ENCODE measurements at regions not wholly inside any gene's neighbourhood (a gene's known extent, or its start where the extent isn't known, plus 50 kb on each side); places are given as distances from the start of the nearest gene placed in this dataset.

- Histone ChIP-seq H3K4me3 (ENCODE audit: low read length in 3 of 3) (no peak overlapping the region), H3K27ac (ENCODE audit: low read depth, low read length) (no peak overlapping the region), H3K27me3 (ENCODE audit: control insufficient read depth in 3 of 3, insufficient read depth in 3 of 3, low read length in 3 of 3) (no peaks in the 10 kb centered on the region), H3K4me1 (ENCODE audit: control insufficient read depth in 3 of 3, insufficient read depth in 3 of 3, low read length in 3 of 3) (no peaks in the 10 kb centered on the region), H3K36me3 (ENCODE audit: control insufficient read depth in 3 of 3, insufficient read depth in 3 of 3, low read length in 3 of 3) (no peaks in the 10 kb centered on the region), H3K9me3 (ENCODE audit: control insufficient read depth in 3 of 3, low read length in 3 of 3) (no peaks in the 10 kb centered on the region), H3K9ac (ENCODE audit: low read depth in 1 of 3, low read length in 3 of 3) (no peak overlapping the region)
Measured at GRCh38 chr2:147398996-147399395, 445.8 kb upstream of the ACVR2A start.

DNA sequence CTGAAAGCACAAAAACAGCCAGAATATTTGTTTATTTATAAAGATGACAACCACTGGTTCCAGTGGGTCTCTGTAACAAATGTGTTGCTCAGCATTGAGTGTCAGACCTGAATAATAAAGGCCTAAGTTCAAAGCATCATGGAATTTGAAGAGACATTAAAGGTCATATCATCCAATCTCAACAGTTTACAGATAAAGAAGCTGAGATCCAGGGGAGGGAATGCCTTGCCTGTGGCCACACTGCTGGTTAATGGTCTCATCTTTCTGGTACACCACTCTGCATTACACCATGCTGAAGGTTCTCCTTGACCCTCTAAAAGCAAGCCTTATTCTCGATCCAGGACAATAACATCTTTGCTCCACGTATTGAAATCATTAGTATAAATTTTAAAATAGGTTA, 446.5 kb upstream of the ACVR2A start:
- no peak overlapping the region for H3K27ac ChIP-seq (ENCODE audit: low read depth, low read length)
- no peak overlapping the region for H3K9ac ChIP-seq (ENCODE audit: low read depth in 1 of 3, low read length in 3 of 3)
- no peaks in the 10 kb centered on the region for H3K9me3 ChIP-seq (ENCODE audit: control insufficient read depth in 3 of 3, low read length in 3 of 3)
- H3K4me3 ChIP-seq (ENCODE audit: low read length in 3 of 3) = no peak overlapping the region
- no peaks in the 10 kb centered on the region for H3K36me3 ChIP-seq (ENCODE audit: control insufficient read depth in 3 of 3, insufficient read depth in 3 of 3, low read length in 3 of 3)
- H3K27me3 ChIP-seq (ENCODE audit: control insufficient read depth in 3 of 3, insufficient read depth in 3 of 3, low read length in 3 of 3) = no peaks in the 10 kb centered on the region
- H3K4me1 ChIP-seq (ENCODE audit: control insufficient read depth in 3 of 3, insufficient read depth in 3 of 3, low read length in 3 of 3) = no peaks in the 10 kb centered on the region

GRCh38 chr2:147396890-147397289, 447.9 kb upstream of the ACVR2A start:
- no peaks in the 10 kb centered on the region for H3K4me1 ChIP-seq (ENCODE audit: control insufficient read depth in 3 of 3, insufficient read depth in 3 of 3, low read length in 3 of 3)
- H3K27ac ChIP-seq (ENCODE audit: low read depth, low read length) = no peak overlapping the region
- H3K4me3 ChIP-seq (ENCODE audit: low read length in 3 of 3) = no peak overlapping the region
- H3K9ac ChIP-seq (ENCODE audit: low read depth in 1 of 3, low read length in 3 of 3) = no peak overlapping the region
- no peaks in the 10 kb centered on the region for H3K9me3 ChIP-seq (ENCODE audit: control insufficient read depth in 3 of 3, low read length in 3 of 3)
- no peaks in the 10 kb centered on the region for H3K27me3 ChIP-seq (ENCODE audit: control insufficient read depth in 3 of 3, insufficient read depth in 3 of 3, low read length in 3 of 3)
- H3K36me3 ChIP-seq (ENCODE audit: control insufficient read depth in 3 of 3, insufficient read depth in 3 of 3, low read length in 3 of 3) = no peaks in the 10 kb centered on the region

DNA sequence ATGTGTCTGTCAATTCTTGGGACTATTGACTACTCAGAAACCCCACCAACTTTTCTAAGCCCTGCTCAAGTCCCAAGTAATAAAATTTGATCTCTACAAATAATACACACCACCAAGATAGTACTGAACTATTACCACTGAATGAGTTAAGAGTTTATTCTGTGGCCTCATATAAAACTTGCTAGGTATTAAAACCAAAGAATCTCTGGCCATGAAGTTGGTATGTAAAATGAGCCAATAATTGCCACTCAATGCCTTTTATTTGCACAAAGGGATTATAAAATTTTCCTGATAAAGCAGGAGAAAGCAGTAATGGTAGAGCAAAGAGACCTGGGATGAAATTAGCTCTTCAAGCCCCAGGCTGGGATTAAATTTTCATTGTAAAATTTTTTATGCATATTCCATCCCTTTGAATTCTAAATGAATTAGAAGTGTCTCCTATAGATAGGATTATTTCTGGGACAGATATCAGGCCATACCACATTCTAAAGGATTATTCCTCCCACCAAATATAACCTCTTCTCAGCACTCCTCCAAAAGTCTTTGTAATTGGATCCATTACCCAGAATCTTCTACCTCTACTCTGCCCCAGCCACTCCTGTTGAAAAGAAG, 450.5 kb upstream of the ACVR2A start:
- H3K4me1 ChIP-seq (ENCODE audit: control insufficient read depth in 3 of 3, insufficient read depth in 3 of 3, low read length in 3 of 3) = no peaks in the 10 kb centered on the region
- H3K27me3 ChIP-seq (ENCODE audit: control insufficient read depth in 3 of 3, insufficient read depth in 3 of 3, low read length in 3 of 3) = no peaks in the 10 kb centered on the region
- no peak overlapping the region for H3K27ac ChIP-seq (ENCODE audit: low read depth, low read length)
- H3K4me3 ChIP-seq (ENCODE audit: low read length in 3 of 3) = no peak overlapping the region
- H3K9me3 ChIP-seq (ENCODE audit: control insufficient read depth in 3 of 3, low read length in 3 of 3) = no peaks in the 10 kb centered on the region
- no peaks in the 10 kb centered on the region for H3K36me3 ChIP-seq (ENCODE audit: control insufficient read depth in 3 of 3, insufficient read depth in 3 of 3, low read length in 3 of 3)
- H3K9ac ChIP-seq (ENCODE audit: low read depth in 1 of 3, low read length in 3 of 3) = no peak overlapping the region

DNA sequence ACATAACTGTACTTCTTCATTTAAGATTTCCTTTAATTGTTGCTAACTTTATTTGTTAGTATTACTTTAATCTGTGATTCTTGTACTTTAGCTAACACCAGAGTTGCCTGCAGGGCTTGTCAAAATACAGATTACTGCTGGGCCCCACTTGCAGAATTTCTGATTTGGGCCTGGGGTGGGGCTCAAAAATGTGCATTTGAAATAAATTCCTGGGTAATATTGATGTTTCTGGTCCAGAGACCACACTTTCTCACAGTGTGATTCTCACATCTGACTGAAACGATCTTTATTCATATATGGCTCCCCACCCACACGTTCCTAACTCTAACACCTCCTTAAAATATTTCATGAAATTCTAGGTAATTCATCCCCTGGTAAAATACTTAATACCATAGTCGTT, 452.6 kb upstream of the ACVR2A start:
- Histone ChIP-seq H3K9me3 (ENCODE audit: control insufficient read depth in 3 of 3, low read length in 3 of 3) (no peaks in the 10 kb centered on the region), H3K27me3 (ENCODE audit: control insufficient read depth in 3 of 3, insufficient read depth in 3 of 3, low read length in 3 of 3) (no peaks in the 10 kb centered on the region), H3K27ac (ENCODE audit: low read depth, low read length) (no peak overlapping the region), H3K36me3 (ENCODE audit: control insufficient read depth in 3 of 3, insufficient read depth in 3 of 3, low read length in 3 of 3) (no peaks in the 10 kb centered on the region), H3K4me1 (ENCODE audit: control insufficient read depth in 3 of 3, insufficient read depth in 3 of 3, low read length in 3 of 3) (no peaks in the 10 kb centered on the region), H3K9ac (ENCODE audit: low read depth in 1 of 3, low read length in 3 of 3) (no peak overlapping the region), H3K4me3 (ENCODE audit: low read length in 3 of 3) (no peak overlapping the region)

- Histone ChIP-seq H3K9ac (ENCODE audit: low read depth in 1 of 3, low read length in 3 of 3) (no peak overlapping the region), H3K36me3 (ENCODE audit: control insufficient read depth in 3 of 3, insufficient read depth in 3 of 3, low read length in 3 of 3) (no peaks in the 10 kb centered on the region), H3K27ac (ENCODE audit: low read depth, low read length) (no peak overlapping the region), H3K27me3 (ENCODE audit: control insufficient read depth in 3 of 3, insufficient read depth in 3 of 3, low read length in 3 of 3) (no peaks in the 10 kb centered on the region), H3K9me3 (ENCODE audit: control insufficient read depth in 3 of 3, low read length in 3 of 3) (no peaks in the 10 kb centered on the region), H3K4me1 (ENCODE audit: control insufficient read depth in 3 of 3, insufficient read depth in 3 of 3, low read length in 3 of 3) (no peaks in the 10 kb centered on the region), H3K4me3 (ENCODE audit: low read length in 3 of 3) (no peak overlapping the region)
Measured at GRCh38 chr2:147390475-147390874, 454.4 kb upstream of the ACVR2A start.

GRCh38 chr2:147389218-147389617, 455.6 kb upstream of the ACVR2A start:
- Histone ChIP-seq H3K27me3 (ENCODE audit: control insufficient read depth in 3 of 3, insufficient read depth in 3 of 3, low read length in 3 of 3) (no peaks in the 10 kb centered on the region), H3K36me3 (ENCODE audit: control insufficient read depth in 3 of 3, insufficient read depth in 3 of 3, low read length in 3 of 3) (no peaks in the 10 kb centered on the region), H3K9me3 (ENCODE audit: control insufficient read depth in 3 of 3, low read length in 3 of 3) (no peaks in the 10 kb centered on the region), H3K27ac (ENCODE audit: low read depth, low read length) (no peak overlapping the region), H3K4me3 (ENCODE audit: low read length in 3 of 3) (no peak overlapping the region), H3K4me1 (ENCODE audit: control insufficient read depth in 3 of 3, insufficient read depth in 3 of 3, low read length in 3 of 3) (no peaks in the 10 kb centered on the region), H3K9ac (ENCODE audit: low read depth in 1 of 3, low read length in 3 of 3) (no peak overlapping the region)

- Histone ChIP-seq H3K27ac (ENCODE audit: low read depth, low read length) (no peak overlapping the region), H3K27me3 (ENCODE audit: control insufficient read depth in 3 of 3, insufficient read depth in 3 of 3, low read length in 3 of 3) (no peaks in the 10 kb centered on the region), H3K4me1 (ENCODE audit: control insufficient read depth in 3 of 3, insufficient read depth in 3 of 3, low read length in 3 of 3) (no peaks in the 10 kb centered on the region), H3K4me3 (ENCODE audit: low read length in 3 of 3) (no peak overlapping the region), H3K9ac (ENCODE audit: low read depth in 1 of 3, low read length in 3 of 3) (no peak overlapping the region), H3K9me3 (ENCODE audit: control insufficient read depth in 3 of 3, low read length in 3 of 3) (no peaks in the 10 kb centered on the region), H3K36me3 (ENCODE audit: control insufficient read depth in 3 of 3, insufficient read depth in 3 of 3, low read length in 3 of 3) (no peaks in the 10 kb centered on the region)
Measured at GRCh38 chr2:147388217-147388616, 456.6 kb upstream of the ACVR2A start.

- Histone ChIP-seq H3K9ac (ENCODE audit: low read depth in 1 of 3, low read length in 3 of 3) (no peak overlapping the region), H3K27ac (ENCODE audit: low read depth, low read length) (no peak overlapping the region), H3K36me3 (ENCODE audit: control insufficient read depth in 3 of 3, insufficient read depth in 3 of 3, low read length in 3 of 3) (no peaks in the 10 kb centered on the region), H3K9me3 (ENCODE audit: control insufficient read depth in 3 of 3, low read length in 3 of 3) (no peaks in the 10 kb centered on the region), H3K27me3 (ENCODE audit: control insufficient read depth in 3 of 3, insufficient read depth in 3 of 3, low read length in 3 of 3) (no peaks in the 10 kb centered on the region), H3K4me1 (ENCODE audit: control insufficient read depth in 3 of 3, insufficient read depth in 3 of 3, low read length in 3 of 3) (no peaks in the 10 kb centered on the region), H3K4me3 (ENCODE audit: low read length in 3 of 3) (no peak overlapping the region)
Measured at GRCh38 chr2:147386284-147386683, 458.5 kb upstream of the ACVR2A start.

DNA sequence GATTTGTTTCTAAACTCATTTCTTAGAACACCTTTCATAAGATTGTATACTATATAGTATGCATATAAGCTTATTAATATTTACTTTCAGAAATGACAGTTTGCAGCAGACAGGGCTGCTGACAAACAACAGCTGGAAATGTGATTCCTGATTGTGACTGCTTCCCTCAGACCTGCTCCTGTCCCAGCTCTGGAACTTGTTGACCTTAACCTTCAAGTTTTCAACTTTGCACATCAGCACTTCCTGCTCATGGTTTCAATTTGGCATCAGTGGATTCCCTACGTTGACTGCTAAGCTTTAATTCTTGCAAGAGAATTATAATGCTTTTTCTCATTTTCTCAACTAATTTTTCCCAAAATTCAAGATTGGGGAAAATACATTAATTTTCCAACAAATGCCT, 459.2 kb upstream of the ACVR2A start:
- Histone ChIP-seq H3K27me3 (ENCODE audit: control insufficient read depth in 3 of 3, insufficient read depth in 3 of 3, low read length in 3 of 3) (no peaks in the 10 kb centered on the region), H3K36me3 (ENCODE audit: control insufficient read depth in 3 of 3, insufficient read depth in 3 of 3, low read length in 3 of 3) (no peaks in the 10 kb centered on the region), H3K9me3 (ENCODE audit: control insufficient read depth in 3 of 3, low read length in 3 of 3) (no peaks in the 10 kb centered on the region), H3K4me3 (ENCODE audit: low read length in 3 of 3) (no peak overlapping the region), H3K27ac (ENCODE audit: low read depth, low read length) (no peak overlapping the region), H3K4me1 (ENCODE audit: control insufficient read depth in 3 of 3, insufficient read depth in 3 of 3, low read length in 3 of 3) (no peaks in the 10 kb centered on the region), H3K9ac (ENCODE audit: low read depth in 1 of 3, low read length in 3 of 3) (no peak overlapping the region)

- no peak overlapping the region for H3K4me3 ChIP-seq (ENCODE audit: low read length in 3 of 3)
- no peaks in the 10 kb centered on the region for H3K9me3 ChIP-seq (ENCODE audit: control insufficient read depth in 3 of 3, low read length in 3 of 3)
- H3K9ac ChIP-seq (ENCODE audit: low read depth in 1 of 3, low read length in 3 of 3) = no peak overlapping the region
- no peaks in the 10 kb centered on the region for H3K27me3 ChIP-seq (ENCODE audit: control insufficient read depth in 3 of 3, insufficient read depth in 3 of 3, low read length in 3 of 3)
- H3K27ac ChIP-seq (ENCODE audit: low read depth, low read length) = no peak overlapping the region
- H3K4me1 ChIP-seq (ENCODE audit: control insufficient read depth in 3 of 3, insufficient read depth in 3 of 3, low read length in 3 of 3) = no peaks in the 10 kb centered on the region
- no peaks in the 10 kb centered on the region for H3K36me3 ChIP-seq (ENCODE audit: control insufficient read depth in 3 of 3, insufficient read depth in 3 of 3, low read length in 3 of 3)
Measured at GRCh38 chr2:147384659-147385058, 460.2 kb upstream of the ACVR2A start.

All from skeletal muscle tissue (tissue), 3 donors.